Mucosa of descending colon (tissue), 3 donors: ENCODE measurements at regions not wholly inside any gene's neighbourhood (a gene's known extent, or its start where the extent isn't known, plus 50 kb on each side); places are given as distances from the start of the nearest gene placed in this dataset.

ENCODE experiments used
- ATAC-seq: fragments of 200-7000 bp; cut with Tn5 transposase; one replicate; pipeline ENCODE4 v1.9.1; 2020; ENCODE audit warnings: mild to moderate bottlenecking, moderate library complexity
- DNase-seq, 3 donors: peaks; one replicate each; pipeline ENCODE4 v3.0.0-alpha.2; 2020
- H3K36me3 ChIP-seq: fragments of 200-600 bp; one replicate; pipeline ENCODE4 v1.8.0; 2021; ENCODE audit warnings: low read depth, mild to moderate bottlenecking
- H3K4me1 ChIP-seq: fragments of 200-600 bp; one replicate; pipeline ENCODE4 v1.8.0; 2021; ENCODE audit warnings: low read depth, mild to moderate bottlenecking
- H3K4me3 ChIP-seq: fragments of 200-600 bp; one replicate; pipeline ENCODE4 v1.8.0; 2021; ENCODE audit warnings: mild to moderate bottlenecking
- H3K9me3 ChIP-seq: fragments of 200-600 bp; one replicate; pipeline ENCODE4 v1.8.0; 2021; ENCODE audit warnings: mild to moderate bottlenecking
- intact Hi-C, 2 donors: fragments of 100-400 bp; cut with DNase I in 1 of 2; cut with micrococcal nuclease in 1 of 2; formaldehyde crosslinking; loops; one replicate each; pipeline versions ENCODE4 v1.11.0 to v1.11.1; 2022; cut with DNase I, micrococcal nuclease
- TF ChIP-seq, protein P1 (sequence below): fragments of 200-600 bp; IDR thresholded peaks from one replicate; pipeline ENCODE4 v1.8.0; 2022; ENCODE audit warnings: antibody characterized with exemption, mild to moderate bottlenecking
- donor health status: DM: no; HTN: no; CAD: no; lungs with moderate emphysema.
- donor health status: DM: no; HTN: no; CAD: no.
- donor health status: DM: no; HTN: yes; CAD: no.

DNA sequence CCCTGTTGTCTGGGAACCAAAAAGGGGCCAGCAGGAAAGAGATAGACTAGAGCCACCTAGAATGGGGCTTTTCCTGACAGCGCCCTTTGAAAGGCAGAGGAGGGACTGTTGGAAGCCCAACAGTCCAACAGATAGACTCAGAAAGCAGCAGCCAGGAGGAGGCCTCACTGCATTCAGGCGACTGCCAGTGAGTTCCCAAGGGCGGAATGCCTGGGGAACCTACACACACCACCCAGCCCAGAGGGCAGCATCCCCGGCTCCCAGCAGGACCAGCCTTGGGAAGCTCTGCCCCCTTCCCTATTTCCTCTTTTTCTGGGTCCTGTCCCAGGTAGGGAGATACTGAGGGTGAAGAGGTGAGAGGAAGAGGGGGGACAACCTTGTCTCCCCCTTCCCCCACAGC is 192.4 kb upstream of the KLF4 start:
- no peaks in the 10 kb centered on the region for H3K9me3 ChIP-seq
- H3K4me1 ChIP-seq = peaks cover 7% of the 10 kb centered on the region
- H3K4me3 ChIP-seq = no peak overlapping the region
- DNase-seq = no peak
- TF ChIP-seq, protein P1, sequence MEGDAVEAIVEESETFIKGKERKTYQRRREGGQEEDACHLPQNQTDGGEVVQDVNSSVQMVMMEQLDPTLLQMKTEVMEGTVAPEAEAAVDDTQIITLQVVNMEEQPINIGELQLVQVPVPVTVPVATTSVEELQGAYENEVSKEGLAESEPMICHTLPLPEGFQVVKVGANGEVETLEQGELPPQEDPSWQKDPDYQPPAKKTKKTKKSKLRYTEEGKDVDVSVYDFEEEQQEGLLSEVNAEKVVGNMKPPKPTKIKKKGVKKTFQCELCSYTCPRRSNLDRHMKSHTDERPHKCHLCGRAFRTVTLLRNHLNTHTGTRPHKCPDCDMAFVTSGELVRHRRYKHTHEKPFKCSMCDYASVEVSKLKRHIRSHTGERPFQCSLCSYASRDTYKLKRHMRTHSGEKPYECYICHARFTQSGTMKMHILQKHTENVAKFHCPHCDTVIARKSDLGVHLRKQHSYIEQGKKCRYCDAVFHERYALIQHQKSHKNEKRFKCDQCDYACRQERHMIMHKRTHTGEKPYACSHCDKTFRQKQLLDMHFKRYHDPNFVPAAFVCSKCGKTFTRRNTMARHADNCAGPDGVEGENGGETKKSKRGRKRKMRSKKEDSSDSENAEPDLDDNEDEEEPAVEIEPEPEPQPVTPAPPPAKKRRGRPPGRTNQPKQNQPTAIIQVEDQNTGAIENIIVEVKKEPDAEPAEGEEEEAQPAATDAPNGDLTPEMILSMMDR = no peak
- no peak for ATAC-seq
- no peaks in the 10 kb centered on the region for H3K36me3 ChIP-seq
- intact Hi-C loops = no loop called here

DNA sequence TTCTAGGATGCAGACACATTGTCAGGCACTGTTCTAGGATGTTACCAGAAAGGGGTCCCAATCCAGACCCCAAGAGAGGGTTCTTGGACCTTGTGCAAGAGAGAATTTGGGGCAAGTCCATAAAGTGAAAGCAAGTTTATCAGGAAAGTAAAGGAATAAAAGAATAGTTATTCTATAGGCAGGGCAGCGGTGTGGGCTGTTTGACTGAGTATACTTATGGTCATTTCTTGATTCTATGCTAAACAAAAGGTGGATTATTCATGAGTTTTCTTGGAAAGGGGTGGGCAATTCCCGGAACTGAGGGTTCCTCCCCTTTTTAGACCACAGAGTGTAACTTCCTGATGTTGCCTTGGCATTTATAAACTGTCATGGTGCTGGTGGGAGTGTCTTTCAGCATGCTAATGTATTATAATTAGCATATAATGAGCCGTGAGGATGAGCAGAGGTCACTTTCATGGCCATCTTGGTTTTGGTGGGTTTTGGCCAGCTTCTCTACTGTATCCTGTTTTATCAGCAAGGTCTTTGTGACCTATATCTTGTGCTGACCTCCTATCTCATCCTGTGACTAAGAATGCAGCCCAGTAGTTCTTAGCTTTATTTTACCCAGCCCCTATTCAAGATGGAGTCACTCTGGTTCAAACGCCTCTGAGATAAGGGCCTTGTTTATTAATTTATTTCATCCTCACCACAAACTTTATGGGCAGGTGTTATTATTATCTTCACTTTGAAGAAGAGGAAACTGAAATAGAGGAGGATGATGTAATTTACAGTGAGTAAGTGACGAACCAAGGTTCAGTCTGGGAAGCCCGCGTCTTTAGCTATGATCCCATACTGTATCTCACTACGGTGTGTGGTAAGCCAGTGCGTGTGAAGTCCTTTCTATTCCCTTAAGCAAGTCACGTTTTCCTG is 186.0 kb upstream of the KLF4 start:
- no peak for DNase-seq
- intact Hi-C loops = no loop called here
- Histone ChIP-seq H3K36me3 (no peaks in the 10 kb centered on the region), H3K9me3 (no peaks in the 10 kb centered on the region), H3K4me1 (no peaks in the 10 kb centered on the region), H3K4me3 (no peak overlapping the region)
- TF ChIP-seq, protein P1 = no peak
- peak; percentile 46 for ATAC-seq

DNA sequence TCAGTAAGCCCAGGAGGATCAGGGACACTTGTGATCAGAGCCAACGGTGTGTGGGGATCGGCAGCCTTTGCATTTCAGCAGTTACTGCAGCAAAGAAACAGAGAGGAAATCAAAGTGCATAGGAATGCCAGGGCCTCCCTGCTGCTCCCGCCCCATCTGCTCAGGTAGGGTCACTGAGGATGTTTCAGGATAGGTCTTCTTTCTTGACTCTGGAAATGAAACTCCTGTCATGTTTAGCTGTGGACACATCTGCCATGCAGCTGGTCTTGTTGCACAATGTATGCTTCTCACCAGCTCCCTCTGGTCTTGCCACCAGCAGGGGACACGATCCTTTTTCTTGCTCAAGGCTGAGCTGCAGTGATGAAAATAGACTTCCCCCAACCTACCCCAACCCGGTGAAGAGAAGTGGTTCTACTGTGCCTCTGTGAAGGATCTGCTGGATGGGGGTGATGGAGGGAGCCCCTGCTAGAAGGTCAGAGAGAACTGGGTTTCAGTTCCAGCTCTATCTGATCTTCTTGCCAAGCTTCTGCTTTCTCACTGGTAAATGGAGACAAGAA is 185.2 kb upstream of the KLF4 start:
- ATAC-seq (peak; percentile 60), DNase-seq (peak in 1 of 3 donors; percentile 21)
- no peaks in the 10 kb centered on the region for H3K9me3 ChIP-seq
- intact Hi-C loops = no loop called here
- H3K4me1 ChIP-seq = no peaks in the 10 kb centered on the region
- H3K4me3 ChIP-seq = no peak overlapping the region
- TF ChIP-seq, protein P1 = no peak
- H3K36me3 ChIP-seq = no peaks in the 10 kb centered on the region

DNA sequence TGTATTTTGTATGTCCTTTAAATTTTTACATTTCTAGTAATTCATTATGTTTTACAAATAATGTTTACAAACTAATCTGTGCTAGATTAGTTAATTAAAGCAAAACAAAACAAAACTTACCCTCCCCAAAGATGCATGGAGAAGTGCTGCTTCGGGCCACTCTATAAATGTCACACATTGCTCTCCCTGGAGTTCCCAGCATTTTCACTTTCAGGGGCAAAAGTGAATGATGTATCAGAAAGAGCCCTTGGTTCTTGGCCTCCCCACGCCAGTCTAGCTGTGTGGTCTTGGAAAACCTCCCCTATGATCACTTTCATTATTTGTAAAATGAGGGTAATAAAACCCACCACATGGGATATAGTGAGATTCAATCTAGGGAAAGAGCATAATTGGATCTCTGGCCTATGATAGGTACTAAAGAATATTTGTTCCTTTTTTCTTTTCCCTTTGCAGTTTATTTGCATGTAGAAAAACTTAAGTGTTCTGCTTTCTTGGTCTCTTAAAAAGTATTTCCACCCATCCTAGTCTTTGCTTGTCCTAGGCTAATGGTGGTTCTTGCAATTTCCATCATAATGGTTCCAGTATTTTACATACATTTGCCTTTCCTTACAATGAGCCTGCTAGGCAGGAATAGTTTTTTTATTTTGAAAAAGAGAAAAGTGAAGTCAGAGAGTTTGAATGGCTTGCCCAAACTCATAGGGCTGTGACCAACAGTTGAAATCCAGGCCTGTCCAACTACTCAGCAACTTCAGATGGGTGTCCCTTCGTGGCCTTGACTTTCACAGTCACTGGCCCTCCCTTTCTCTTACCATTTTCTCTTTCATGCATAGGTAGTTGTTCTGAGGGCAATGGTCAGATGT is 184.5 kb upstream of the KLF4 start:
- no peaks in the 10 kb centered on the region for H3K36me3 ChIP-seq
- TF ChIP-seq, protein P1 = no peak
- H3K4me1 ChIP-seq = no peaks in the 10 kb centered on the region
- DNase-seq = no peak
- no peak overlapping the region for H3K4me3 ChIP-seq
- ATAC-seq = no peak
- intact Hi-C loops = no loop called here
- H3K9me3 ChIP-seq = no peaks in the 10 kb centered on the region

DNA sequence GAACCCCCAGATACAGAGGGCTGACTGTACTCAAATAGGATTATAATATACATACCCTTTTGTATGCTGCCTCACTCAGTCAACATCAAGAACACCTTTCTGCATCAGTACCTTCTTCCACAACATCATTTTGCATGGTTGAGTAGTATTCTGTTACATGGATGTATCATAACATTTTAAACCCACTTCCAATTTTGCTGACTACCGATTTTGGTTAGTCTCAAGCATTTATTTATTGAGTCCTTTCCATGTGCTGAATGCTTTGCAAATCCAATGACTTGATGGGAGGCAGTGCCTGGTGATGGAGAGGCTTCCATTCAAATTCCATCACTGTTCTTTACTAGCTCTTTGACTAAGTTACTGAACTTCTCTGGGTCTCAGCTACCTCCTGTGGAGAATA is 182.0 kb upstream of the KLF4 start:
- Histone ChIP-seq H3K9me3 (no peaks in the 10 kb centered on the region), H3K36me3 (no peaks in the 10 kb centered on the region), H3K4me1 (no peaks in the 10 kb centered on the region), H3K4me3 (no peak overlapping the region)
- TF ChIP-seq, protein P1 = no peak
- intact Hi-C loops = no loop called here
- DNase-seq (no peak), ATAC-seq (no peak)
